COLO668 (cell line): ENCODE measurements at regions not wholly inside any gene's neighbourhood (a gene's known extent, or its start where the extent isn't known, plus 50 kb on each side); places are given as distances from the start of the nearest gene placed in this dataset.

Experiments
- DNase-seq: peaks from one replicate; lab custom pipeline; 2025; ENCODE audit not compliant: unreplicated experiment; lab: John Stamatoyannopoulos, UW

DNA sequence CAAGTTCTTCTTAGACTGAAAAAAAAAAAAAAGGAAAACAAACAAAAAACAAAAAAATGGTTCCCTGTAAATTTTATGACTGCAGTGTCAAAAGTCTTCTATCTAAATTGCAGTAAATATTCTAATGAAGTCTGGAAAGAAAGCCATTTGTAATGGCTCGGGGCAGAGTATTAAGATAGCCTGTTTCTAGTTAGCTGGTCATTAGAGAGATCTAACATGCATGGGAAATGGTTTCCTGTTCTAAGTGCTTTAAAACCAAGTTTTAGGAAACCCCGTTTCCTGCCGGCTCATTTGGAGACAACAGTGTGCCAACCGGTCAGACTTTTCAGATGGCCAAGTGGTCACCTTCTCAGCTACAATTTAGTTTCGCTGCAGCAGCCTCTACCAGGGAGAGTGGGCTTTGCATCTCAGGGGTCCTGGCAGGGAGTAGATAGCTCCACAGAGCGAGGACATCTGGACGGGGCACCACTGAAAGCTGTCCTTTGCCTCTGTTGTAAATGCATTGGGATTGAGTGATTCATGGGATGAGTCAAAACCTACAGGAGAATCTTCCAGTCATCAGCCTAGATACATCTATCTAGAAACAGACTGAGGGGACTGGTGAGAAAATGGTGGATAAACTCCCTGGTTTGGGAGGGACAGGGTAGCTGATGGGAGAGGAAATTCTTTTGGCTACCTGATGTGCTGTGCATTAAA is 473.2 kb upstream of the SALL1 start:
- DNase-seq, result no peak

DNA sequence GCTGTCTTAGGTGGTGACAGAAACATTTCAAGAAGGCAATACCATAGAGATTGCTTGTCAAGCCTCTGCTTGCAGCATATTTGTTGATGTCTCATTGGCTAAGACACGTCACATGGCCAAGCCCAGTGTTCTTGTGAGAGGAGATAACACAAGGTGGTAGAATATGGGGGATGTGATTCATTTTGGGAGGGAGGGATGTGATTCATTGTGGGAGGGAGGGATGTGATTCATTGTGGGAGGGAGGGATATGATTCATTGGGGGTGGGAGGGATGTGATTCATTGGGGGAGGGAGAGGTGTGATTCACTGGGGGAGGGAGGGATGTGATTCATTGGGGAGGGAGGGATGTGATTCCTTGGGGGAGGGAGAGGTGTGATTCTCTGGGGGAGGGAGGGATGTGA is 470.5 kb upstream of the SALL1 start:
- no peak for DNase-seq

DNA sequence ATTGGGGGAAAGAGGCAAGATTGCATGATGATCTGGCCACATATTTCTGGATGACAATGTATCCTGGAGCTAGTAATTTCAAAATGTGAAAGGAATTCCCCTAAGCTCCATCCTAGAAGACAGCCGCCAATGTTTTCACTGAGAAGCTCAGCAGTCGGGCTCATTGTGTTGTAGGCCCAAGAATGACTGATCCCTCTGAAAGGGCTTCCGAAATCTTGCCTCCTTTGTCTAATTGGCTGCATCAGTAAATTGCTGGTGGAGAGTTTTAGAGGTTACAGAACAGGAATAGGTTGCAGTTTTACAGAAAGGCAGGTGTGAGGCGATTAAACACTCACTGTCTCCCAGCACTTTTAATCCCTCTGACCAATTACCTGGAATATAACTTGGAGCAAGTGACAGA is 464.1 kb upstream of the SALL1 start:
- DNase-seq, result no peak

DNA sequence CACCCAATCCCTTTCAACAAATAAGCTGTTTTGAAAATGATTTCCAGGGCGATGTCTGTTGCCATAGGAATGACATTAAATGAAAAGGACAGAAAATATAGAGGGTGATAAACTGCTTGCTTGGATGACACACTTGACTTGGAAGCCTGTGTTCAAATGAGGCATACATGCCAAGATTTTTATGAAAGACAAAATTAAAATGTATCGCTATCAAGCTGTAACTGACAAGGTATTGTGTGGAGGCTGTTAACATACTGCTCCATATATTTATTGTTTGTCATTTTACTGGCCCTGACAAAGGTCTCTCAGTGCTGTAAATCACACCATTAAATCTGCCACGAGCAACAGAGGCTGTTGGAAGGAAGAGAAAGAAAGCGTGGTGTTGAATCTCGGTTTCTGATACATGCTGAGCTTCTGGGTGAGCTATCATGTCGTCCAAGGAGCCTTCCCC is 456.2 kb upstream of the SALL1 start:
- peak; percentile 9 for DNase-seq

- no peak for DNase-seq
Measured at GRCh38 chr16:51596247-51596646, 445.2 kb upstream of the SALL1 start.

GRCh38 chr16:51592535-51593300 is 441.6 kb upstream of the SALL1 start:
- DNase-seq, result peak; percentile 6

- peak; percentile 44 for DNase-seq
Measured at GRCh38 chr16:51592001-51592501, 441.0 kb upstream of the SALL1 start.

DNA sequence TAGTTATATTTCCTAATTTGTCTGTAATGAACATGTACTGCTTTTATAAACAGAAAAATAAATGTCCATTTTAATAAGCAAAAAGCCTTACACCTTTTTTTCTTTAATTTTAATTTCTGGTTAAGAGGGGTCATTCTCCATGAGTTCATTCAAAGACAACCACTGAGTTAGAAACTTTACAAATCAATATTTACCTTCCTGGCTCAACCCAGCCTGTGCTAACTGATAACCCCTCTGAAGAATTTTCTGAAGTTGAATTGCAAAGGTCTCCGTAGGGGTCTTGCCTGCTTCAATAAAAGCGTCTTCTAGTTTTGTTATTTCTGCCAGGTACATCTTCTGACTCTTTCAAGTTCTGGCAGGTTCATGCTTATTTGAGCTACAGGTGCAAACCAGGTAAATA is 440.4 kb upstream of the SALL1 start:
- DNase-seq, result no peak

GRCh38 chr16:51579652-51580360 is 428.7 kb upstream of the SALL1 start:
- no peak for DNase-seq

GRCh38 chr16:51577621-51578303 is 426.7 kb upstream of the SALL1 start:
- peak; percentile 52 for DNase-seq

GRCh38 chr16:51576498-51577195 is 425.6 kb upstream of the SALL1 start:
- no peak for DNase-seq

GRCh38 chr16:51573191-51573590 is 422.1 kb upstream of the SALL1 start:
- no peak for DNase-seq

GRCh38 chr16:51569203-51569931 is 418.3 kb upstream of the SALL1 start:
- no peak for DNase-seq

GRCh38 chr16:51567911-51568310 is 416.8 kb upstream of the SALL1 start:
- DNase-seq, result no peak

GRCh38 chr16:51565184-51565583 is 414.1 kb upstream of the SALL1 start:
- no peak for DNase-seq

GRCh38 chr16:51562891-51563290 is 411.8 kb upstream of the SALL1 start:
- DNase-seq, result no peak

- no peak for DNase-seq
Measured at GRCh38 chr16:51559901-51560300, 408.8 kb upstream of the SALL1 start.

DNA sequence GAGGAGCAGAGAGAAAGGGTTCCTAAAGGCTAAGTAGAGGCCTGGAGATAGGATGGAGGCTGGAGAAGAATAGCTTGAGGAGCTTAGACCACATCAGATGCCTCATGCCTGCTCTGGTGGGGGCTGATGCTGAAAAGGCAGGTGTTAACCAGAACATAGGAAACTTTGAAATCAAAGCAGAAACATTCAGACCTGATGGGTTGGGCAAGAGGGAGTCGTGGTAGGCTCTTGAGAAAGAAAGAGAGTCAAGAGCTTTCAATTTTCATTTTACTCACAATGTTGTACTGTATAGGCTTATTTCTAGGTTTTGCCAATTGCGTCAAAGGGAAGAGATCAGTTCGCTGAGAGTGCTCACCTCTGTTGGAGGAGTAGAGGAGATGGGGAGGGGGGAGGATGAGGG is 406.6 kb upstream of the SALL1 start:
- DNase-seq, result no peak

DNA sequence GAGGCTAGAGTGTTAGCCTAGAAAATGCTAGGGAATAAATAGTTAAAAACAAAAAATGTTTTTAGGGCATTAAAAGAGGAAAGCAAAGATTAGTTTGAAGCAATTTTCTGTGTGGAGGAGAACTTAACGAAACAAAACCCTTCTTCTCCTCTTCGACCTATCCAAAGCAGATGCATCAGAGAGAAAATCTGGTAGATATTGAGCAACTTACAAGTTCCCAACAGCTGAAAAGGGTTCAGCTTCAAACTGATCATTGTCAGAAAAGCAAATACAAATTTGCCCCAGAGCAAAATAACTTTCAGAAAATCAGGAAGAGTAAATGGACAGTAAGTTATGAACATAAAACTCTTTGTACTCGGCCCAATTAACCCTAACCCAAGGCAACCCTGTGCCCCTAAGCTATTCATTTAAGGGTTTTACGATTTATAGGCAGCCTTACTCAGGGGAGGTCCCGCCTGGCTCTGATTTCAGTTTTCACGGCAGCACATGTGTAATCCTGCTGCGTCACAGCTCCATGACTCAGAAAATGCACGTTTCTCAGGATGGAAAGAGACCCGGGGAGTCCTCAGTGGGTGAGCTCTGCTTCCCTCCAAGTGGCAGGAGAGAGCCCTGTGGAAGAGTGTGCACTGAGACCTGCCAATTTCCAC is 405.7 kb upstream of the SALL1 start:
- no peak for DNase-seq
